ENCODE measurements at regions not wholly inside any gene's neighbourhood (a gene's known extent, or its start where the extent isn't known, plus 50 kb on each side); places are given as distances from the start of the nearest gene placed in this dataset.

GRCh38 chr1:238898856-238899255 is 487.5 kb upstream of the CHRM3 start:
- Histone ChIP-seq H3K9ac (ENCODE audit: low read length) (no peak overlapping the region), H3K9me3 (ENCODE audit: low read length) (no peaks in the 10 kb centered on the region), H3K27me3 (ENCODE audit: control insufficient read depth in 1 of 2, insufficient read depth in 2 of 2, low read length in 2 of 2) (no peaks in the 10 kb centered on the region), H3K4me3 (ENCODE audit: low read depth in 1 of 2, low read length in 2 of 2) (no peak overlapping the region), H3K36me3 (ENCODE audit: insufficient read depth, low read length) (no peaks in the 10 kb centered on the region), H3K4me1 (ENCODE audit: insufficient read depth, low read length) (no peaks in the 10 kb centered on the region), H3K27ac (ENCODE audit: low read depth, low read length) (no peak overlapping the region)

- no peak overlapping the region for H3K27ac ChIP-seq (ENCODE audit: low read depth, low read length)
- no peak overlapping the region for H3K4me3 ChIP-seq (ENCODE audit: low read depth in 1 of 2, low read length in 2 of 2)
- H3K27me3 ChIP-seq (ENCODE audit: control insufficient read depth in 1 of 2, insufficient read depth in 2 of 2, low read length in 2 of 2), result no peaks in the 10 kb centered on the region
- no peak overlapping the region for H3K9ac ChIP-seq (ENCODE audit: low read length)
- no peaks in the 10 kb centered on the region for H3K36me3 ChIP-seq (ENCODE audit: insufficient read depth, low read length)
- H3K9me3 ChIP-seq (ENCODE audit: low read length), result no peaks in the 10 kb centered on the region
- H3K4me1 ChIP-seq (ENCODE audit: insufficient read depth, low read length), result no peaks in the 10 kb centered on the region
Measured at GRCh38 chr1:238895911-238896310, 490.5 kb upstream of the CHRM3 start.

GRCh38 chr1:238892612-238893011 is 493.8 kb upstream of the CHRM3 start:
- Histone ChIP-seq H3K36me3 (ENCODE audit: insufficient read depth, low read length) (no peaks in the 10 kb centered on the region), H3K9me3 (ENCODE audit: low read length) (no peaks in the 10 kb centered on the region), H3K27me3 (ENCODE audit: control insufficient read depth in 1 of 2, insufficient read depth in 2 of 2, low read length in 2 of 2) (no peaks in the 10 kb centered on the region), H3K4me1 (ENCODE audit: insufficient read depth, low read length) (no peaks in the 10 kb centered on the region), H3K27ac (ENCODE audit: low read depth, low read length) (no peak overlapping the region), H3K9ac (ENCODE audit: low read length) (no peak overlapping the region), H3K4me3 (ENCODE audit: low read depth in 1 of 2, low read length in 2 of 2) (no peak overlapping the region)

GRCh38 chr1:238861342-238862066 is 524.9 kb upstream of the CHRM3 start:
- Histone ChIP-seq H3K9ac (ENCODE audit: low read length) (no peak overlapping the region), H3K4me1 (ENCODE audit: insufficient read depth, low read length) (no peaks in the 10 kb centered on the region), H3K27ac (ENCODE audit: low read depth, low read length) (no peak overlapping the region), H3K4me3 (ENCODE audit: low read depth in 1 of 2, low read length in 2 of 2) (no peak overlapping the region), H3K27me3 (ENCODE audit: control insufficient read depth in 1 of 2, insufficient read depth in 2 of 2, low read length in 2 of 2) (no peaks in the 10 kb centered on the region), H3K36me3 (ENCODE audit: insufficient read depth, low read length) (no peaks in the 10 kb centered on the region), H3K9me3 (ENCODE audit: low read length) (no peaks in the 10 kb centered on the region)

- no peak overlapping the region for H3K9ac ChIP-seq (ENCODE audit: low read length)
- H3K4me1 ChIP-seq (ENCODE audit: insufficient read depth, low read length), result no peaks in the 10 kb centered on the region
- no peaks in the 10 kb centered on the region for H3K27me3 ChIP-seq (ENCODE audit: control insufficient read depth in 1 of 2, insufficient read depth in 2 of 2, low read length in 2 of 2)
- H3K9me3 ChIP-seq (ENCODE audit: low read length), result no peaks in the 10 kb centered on the region
- no peaks in the 10 kb centered on the region for H3K36me3 ChIP-seq (ENCODE audit: insufficient read depth, low read length)
- no peak overlapping the region for H3K27ac ChIP-seq (ENCODE audit: low read depth, low read length)
- no peak overlapping the region for H3K4me3 ChIP-seq (ENCODE audit: low read depth in 1 of 2, low read length in 2 of 2)
Measured at GRCh38 chr1:238833919-238834318, 552.4 kb upstream of the CHRM3 start.

GRCh38 chr1:238832106-238832505 is 554.3 kb upstream of the CHRM3 start:
- Histone ChIP-seq H3K27ac (ENCODE audit: low read depth, low read length) (no peak overlapping the region), H3K4me3 (ENCODE audit: low read depth in 1 of 2, low read length in 2 of 2) (no peak overlapping the region), H3K9me3 (ENCODE audit: low read length) (no peaks in the 10 kb centered on the region), H3K9ac (ENCODE audit: low read length) (no peak overlapping the region), H3K36me3 (ENCODE audit: insufficient read depth, low read length) (no peaks in the 10 kb centered on the region), H3K27me3 (ENCODE audit: control insufficient read depth in 1 of 2, insufficient read depth in 2 of 2, low read length in 2 of 2) (no peaks in the 10 kb centered on the region), H3K4me1 (ENCODE audit: insufficient read depth, low read length) (no peaks in the 10 kb centered on the region)

- H3K4me1 ChIP-seq (ENCODE audit: insufficient read depth, low read length), result no peaks in the 10 kb centered on the region
- no peaks in the 10 kb centered on the region for H3K36me3 ChIP-seq (ENCODE audit: insufficient read depth, low read length)
- no peak overlapping the region for H3K4me3 ChIP-seq (ENCODE audit: low read depth in 1 of 2, low read length in 2 of 2)
- no peak overlapping the region for H3K9ac ChIP-seq (ENCODE audit: low read length)
- no peaks in the 10 kb centered on the region for H3K9me3 ChIP-seq (ENCODE audit: low read length)
- H3K27ac ChIP-seq (ENCODE audit: low read depth, low read length), result no peak overlapping the region
- H3K27me3 ChIP-seq (ENCODE audit: control insufficient read depth in 1 of 2, insufficient read depth in 2 of 2, low read length in 2 of 2), result no peaks in the 10 kb centered on the region
Measured at GRCh38 chr1:238830036-238830611, 556.2 kb upstream of the CHRM3 start.

- Histone ChIP-seq H3K36me3 (ENCODE audit: insufficient read depth, low read length) (no peaks in the 10 kb centered on the region), H3K9ac (ENCODE audit: low read length) (no peak overlapping the region), H3K4me1 (ENCODE audit: insufficient read depth, low read length) (no peaks in the 10 kb centered on the region), H3K27ac (ENCODE audit: low read depth, low read length) (no peak overlapping the region), H3K27me3 (ENCODE audit: control insufficient read depth in 1 of 2, insufficient read depth in 2 of 2, low read length in 2 of 2) (no peaks in the 10 kb centered on the region), H3K9me3 (ENCODE audit: low read length) (no peaks in the 10 kb centered on the region), H3K4me3 (ENCODE audit: low read depth in 1 of 2, low read length in 2 of 2) (no peak overlapping the region)
Measured at GRCh38 chr1:238826891-238827290, 559.5 kb upstream of the CHRM3 start.

GRCh38 chr1:238823416-238823815 is 563.0 kb upstream of the CHRM3 start:
- no peaks in the 10 kb centered on the region for H3K4me1 ChIP-seq (ENCODE audit: insufficient read depth, low read length)
- H3K9me3 ChIP-seq (ENCODE audit: low read length), result no peaks in the 10 kb centered on the region
- no peak overlapping the region for H3K27ac ChIP-seq (ENCODE audit: low read depth, low read length)
- no peaks in the 10 kb centered on the region for H3K27me3 ChIP-seq (ENCODE audit: control insufficient read depth in 1 of 2, insufficient read depth in 2 of 2, low read length in 2 of 2)
- no peak overlapping the region for H3K9ac ChIP-seq (ENCODE audit: low read length)
- H3K4me3 ChIP-seq (ENCODE audit: low read depth in 1 of 2, low read length in 2 of 2), result no peak overlapping the region
- no peaks in the 10 kb centered on the region for H3K36me3 ChIP-seq (ENCODE audit: insufficient read depth, low read length)

- Histone ChIP-seq H3K4me3 (ENCODE audit: low read depth in 1 of 2, low read length in 2 of 2) (no peak overlapping the region), H3K9ac (ENCODE audit: low read length) (no peak overlapping the region), H3K27ac (ENCODE audit: low read depth, low read length) (no peak overlapping the region), H3K27me3 (ENCODE audit: control insufficient read depth in 1 of 2, insufficient read depth in 2 of 2, low read length in 2 of 2) (no peaks in the 10 kb centered on the region), H3K4me1 (ENCODE audit: insufficient read depth, low read length) (no peaks in the 10 kb centered on the region), H3K9me3 (ENCODE audit: low read length) (no peaks in the 10 kb centered on the region), H3K36me3 (ENCODE audit: insufficient read depth, low read length) (no peaks in the 10 kb centered on the region)
Measured at GRCh38 chr1:238811211-238811879, 575.0 kb upstream of the CHRM3 start.

- no peak overlapping the region for H3K9ac ChIP-seq (ENCODE audit: low read length)
- H3K9me3 ChIP-seq (ENCODE audit: low read length), result no peaks in the 10 kb centered on the region
- H3K36me3 ChIP-seq (ENCODE audit: insufficient read depth, low read length), result no peaks in the 10 kb centered on the region
- H3K27me3 ChIP-seq (ENCODE audit: control insufficient read depth in 1 of 2, insufficient read depth in 2 of 2, low read length in 2 of 2), result no peaks in the 10 kb centered on the region
- no peak overlapping the region for H3K27ac ChIP-seq (ENCODE audit: low read depth, low read length)
- H3K4me3 ChIP-seq (ENCODE audit: low read depth in 1 of 2, low read length in 2 of 2), result no peak overlapping the region
- no peaks in the 10 kb centered on the region for H3K4me1 ChIP-seq (ENCODE audit: insufficient read depth, low read length)
Measured at GRCh38 chr1:238790882-238791281, 595.5 kb upstream of the CHRM3 start.
